Progenitor cell of endocrine pancreas (in vitro differentiated cells): ENCODE measurements at regions not wholly inside any gene's neighbourhood (a gene's known extent, or its start where the extent isn't known, plus 50 kb on each side); places are given as distances from the start of the nearest gene placed in this dataset.

Source experiments
- DNase-seq: peaks from one replicate; pipeline ENCODE4 v3.0.0; 2021; ENCODE audit warnings: low spot score; ENCODE audit not compliant: unreplicated experiment
- H3K27ac Mint-ChIP-seq: 2 replicates; pipeline ENCODE4 v1.8.0; 2021; ENCODE audit warnings: mild to moderate bottlenecking, moderate library complexity, mixed read lengths
- H3K27me3 Mint-ChIP-seq: 2 replicates; pipeline ENCODE4 v1.8.0; 2021; ENCODE audit warnings: mixed read lengths
- H3K36me3 Mint-ChIP-seq: 2 replicates; pipeline ENCODE4 v1.8.0; 2022; ENCODE audit warnings: mixed read lengths; ENCODE audit not compliant: insufficient read depth
- H3K4me1 Mint-ChIP-seq: 2 replicates; pipeline ENCODE4 v1.8.0; 2021; ENCODE audit warnings: low read depth, mixed read lengths
- H3K4me3 Mint-ChIP-seq: 2 replicates; pipeline ENCODE4 v1.8.0; 2021; ENCODE audit warnings: low read depth, mild to moderate bottlenecking, moderate library complexity, mixed read lengths
- H3K9me3 Mint-ChIP-seq: 2 replicates; pipeline ENCODE4 v1.8.0; 2021; ENCODE audit warnings: low read depth, mixed read lengths
- TF ChIP-seq, protein P1 (sequence below): fragments of 200-600 bp; sonication (generic); IDR thresholded peaks from one replicate; pipeline ENCODE4 v1.5.0; 2021; ENCODE audit warnings: antibody characterized with exemption, mild to moderate bottlenecking; ENCODE audit not compliant: unreplicated experiment

DNA sequence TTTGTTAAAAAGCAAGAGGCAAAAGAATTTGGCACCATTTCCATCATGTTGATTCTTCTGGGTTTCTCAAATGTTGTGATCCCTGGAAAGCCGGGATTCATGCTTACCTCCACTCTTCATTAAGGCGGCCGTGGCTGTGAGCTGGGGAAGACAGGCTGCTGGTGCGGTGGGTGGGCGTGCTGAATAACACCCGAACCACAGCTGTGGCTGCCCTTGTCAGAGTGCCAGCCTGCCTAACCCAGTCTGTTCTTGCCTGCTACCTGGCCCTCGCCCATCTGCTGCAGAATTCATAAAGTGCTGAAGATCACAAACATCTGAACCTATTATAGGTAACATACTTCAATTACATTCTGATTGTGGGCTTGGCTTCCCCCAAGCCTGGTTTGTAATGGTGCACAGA is 95.8 kb upstream of the RCN1 start:
- H3K27me3 Mint-ChIP-seq, result peaks cover 52% of the 10 kb centered on the region
- no peak for DNase-seq
- no peaks in the 10 kb centered on the region for H3K36me3 Mint-ChIP-seq
- no peaks in the 10 kb centered on the region for H3K4me1 Mint-ChIP-seq
- H3K4me3 Mint-ChIP-seq, result no peak overlapping the region
- TF ChIP-seq, protein P1, sequence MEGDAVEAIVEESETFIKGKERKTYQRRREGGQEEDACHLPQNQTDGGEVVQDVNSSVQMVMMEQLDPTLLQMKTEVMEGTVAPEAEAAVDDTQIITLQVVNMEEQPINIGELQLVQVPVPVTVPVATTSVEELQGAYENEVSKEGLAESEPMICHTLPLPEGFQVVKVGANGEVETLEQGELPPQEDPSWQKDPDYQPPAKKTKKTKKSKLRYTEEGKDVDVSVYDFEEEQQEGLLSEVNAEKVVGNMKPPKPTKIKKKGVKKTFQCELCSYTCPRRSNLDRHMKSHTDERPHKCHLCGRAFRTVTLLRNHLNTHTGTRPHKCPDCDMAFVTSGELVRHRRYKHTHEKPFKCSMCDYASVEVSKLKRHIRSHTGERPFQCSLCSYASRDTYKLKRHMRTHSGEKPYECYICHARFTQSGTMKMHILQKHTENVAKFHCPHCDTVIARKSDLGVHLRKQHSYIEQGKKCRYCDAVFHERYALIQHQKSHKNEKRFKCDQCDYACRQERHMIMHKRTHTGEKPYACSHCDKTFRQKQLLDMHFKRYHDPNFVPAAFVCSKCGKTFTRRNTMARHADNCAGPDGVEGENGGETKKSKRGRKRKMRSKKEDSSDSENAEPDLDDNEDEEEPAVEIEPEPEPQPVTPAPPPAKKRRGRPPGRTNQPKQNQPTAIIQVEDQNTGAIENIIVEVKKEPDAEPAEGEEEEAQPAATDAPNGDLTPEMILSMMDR, result no peak
- H3K27ac Mint-ChIP-seq, result no peak overlapping the region
- no peaks in the 10 kb centered on the region for H3K9me3 Mint-ChIP-seq

DNA sequence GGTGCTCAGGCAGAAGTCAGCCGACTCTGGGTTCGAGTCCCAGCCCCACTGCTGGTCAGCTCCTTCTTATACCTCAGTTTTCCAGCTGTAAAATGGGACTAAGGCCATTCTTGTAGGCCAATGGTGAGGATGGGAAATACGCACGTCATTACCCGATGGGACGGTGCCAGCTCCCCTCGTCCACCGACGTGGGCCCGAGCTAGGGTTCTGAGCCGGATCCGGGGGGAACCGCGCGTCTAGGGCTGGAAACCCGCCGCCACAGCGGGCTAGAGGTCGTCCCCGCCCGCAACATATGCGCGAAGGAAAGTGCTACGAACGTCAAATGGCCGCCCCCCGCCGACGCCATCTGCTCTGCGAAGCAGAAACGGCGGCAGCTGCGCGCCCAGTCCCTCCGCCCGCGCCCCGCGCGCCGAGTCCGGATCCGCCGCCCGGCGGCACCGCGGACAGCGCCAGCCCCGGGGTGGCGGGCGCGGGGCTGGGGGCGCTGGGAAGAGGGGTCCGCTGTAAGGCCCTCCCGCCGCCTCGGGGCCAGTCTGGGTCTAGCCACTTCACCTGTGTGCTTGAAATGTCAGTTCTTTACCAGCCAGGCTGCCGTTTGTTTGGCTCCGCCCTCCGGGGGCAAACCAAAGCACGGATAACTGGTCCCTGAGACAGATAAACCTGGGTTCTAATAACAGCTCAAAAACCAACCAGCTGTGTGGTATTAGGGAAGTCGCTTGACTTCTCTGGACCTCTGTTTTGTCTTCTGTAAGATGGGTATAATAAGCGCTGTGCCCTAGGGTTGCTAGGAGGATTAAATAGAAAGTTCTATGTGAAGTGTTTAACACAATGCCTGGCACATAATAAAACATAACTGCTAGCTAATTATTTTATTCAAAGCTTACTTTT is 103.5 kb upstream of the RCN1 start:
- H3K4me1 Mint-ChIP-seq, result no peaks in the 10 kb centered on the region
- TF ChIP-seq, protein P1, result no peak
- H3K9me3 Mint-ChIP-seq, result no peaks in the 10 kb centered on the region
- H3K27me3 Mint-ChIP-seq, result peaks cover 68% of the 10 kb centered on the region
- no peak overlapping the region for H3K27ac Mint-ChIP-seq
- no peaks in the 10 kb centered on the region for H3K36me3 Mint-ChIP-seq
- DNase-seq, result peak; percentile 16
- peak overlapping the region; percentile 25 for H3K4me3 Mint-ChIP-seq

DNA sequence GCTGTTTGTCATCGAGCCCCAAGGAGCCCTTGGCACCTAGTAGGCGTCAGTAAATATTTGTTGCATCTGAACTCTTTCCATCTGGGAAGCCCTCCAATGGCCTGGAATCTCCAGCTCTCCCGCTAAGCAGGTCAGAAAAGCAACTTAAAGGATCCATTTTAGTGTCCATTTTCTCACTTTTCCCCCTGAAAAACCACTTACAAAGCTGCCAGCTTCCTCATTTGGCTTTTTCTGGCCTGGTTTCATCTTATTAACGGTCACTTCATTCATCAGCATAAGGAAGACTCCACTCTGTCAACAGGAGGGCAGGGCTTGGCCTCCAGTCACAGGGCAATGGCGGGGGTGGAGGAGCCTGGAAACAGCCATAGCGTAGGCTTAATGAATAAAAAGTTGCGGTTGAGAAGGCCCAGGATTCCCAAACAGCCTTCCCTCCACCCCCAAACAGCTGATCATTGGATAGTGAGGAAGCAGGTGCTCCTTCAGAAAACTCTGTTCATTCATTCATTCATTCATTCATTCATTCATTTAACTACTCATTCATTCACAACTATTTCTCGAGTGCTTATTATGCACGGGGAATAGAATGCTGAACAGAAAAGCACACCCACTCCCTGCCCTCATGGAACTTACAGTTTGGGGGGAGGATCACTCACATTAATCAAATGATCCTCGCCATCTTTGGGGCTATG is 104.5 kb upstream of the RCN1 start:
- Mint-ChIP-seq H3K9me3 (no peaks in the 10 kb centered on the region), H3K27me3 (peaks cover 70% of the 10 kb centered on the region), H3K4me3 (peak overlapping the region; percentile 14), H3K27ac (no peak overlapping the region), H3K4me1 (no peaks in the 10 kb centered on the region), H3K36me3 (no peaks in the 10 kb centered on the region)
- TF ChIP-seq, protein P1, result no peak
- no peak for DNase-seq

DNA sequence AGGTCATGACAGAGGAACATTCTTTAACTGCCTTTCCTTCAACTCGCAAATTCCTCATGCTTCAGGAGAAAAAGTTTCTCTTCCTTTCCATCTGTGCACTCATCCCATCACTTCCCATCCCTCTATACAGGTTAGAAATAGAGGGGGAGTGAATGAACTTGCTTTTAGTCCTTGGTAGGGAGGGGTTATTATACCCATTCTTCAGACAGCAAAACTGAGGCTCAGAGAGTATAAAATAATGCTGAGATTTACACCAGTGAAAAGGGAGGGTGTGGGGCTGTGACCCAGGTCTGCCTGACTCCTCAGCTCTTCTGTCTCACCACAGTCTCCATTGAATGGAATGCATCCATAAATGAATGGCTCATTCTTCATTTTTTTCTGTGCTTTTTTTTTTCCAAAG is 109.4 kb upstream of the RCN1 start:
- no peak overlapping the region for H3K4me3 Mint-ChIP-seq
- no peaks in the 10 kb centered on the region for H3K9me3 Mint-ChIP-seq
- peaks cover 48% of the 10 kb centered on the region for H3K27me3 Mint-ChIP-seq

DNA sequence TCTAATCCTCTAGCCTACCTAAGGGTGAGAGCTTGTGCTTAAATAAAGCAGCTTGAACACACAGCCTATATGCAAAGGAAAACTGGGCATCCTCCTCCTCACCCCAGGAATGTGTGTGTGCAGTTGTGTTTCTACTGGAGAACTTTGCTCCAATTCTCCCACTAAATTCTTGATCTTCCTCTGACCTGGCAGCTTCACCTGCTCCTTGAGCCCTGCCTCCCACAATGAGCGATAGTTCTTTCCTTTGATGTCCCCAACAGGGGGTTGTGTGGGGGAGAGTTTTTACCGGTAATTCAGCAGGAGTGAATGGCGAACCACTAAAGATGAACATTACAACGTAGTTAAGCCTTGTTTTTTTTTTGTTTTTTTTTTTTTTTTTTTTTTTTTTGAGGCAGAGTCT is 113.5 kb upstream of the RCN1 start:
- H3K27me3 Mint-ChIP-seq, result peaks cover 29% of the 10 kb centered on the region
- no peaks in the 10 kb centered on the region for H3K4me1 Mint-ChIP-seq
- no peak overlapping the region for H3K27ac Mint-ChIP-seq
- no peaks in the 10 kb centered on the region for H3K9me3 Mint-ChIP-seq
- H3K4me3 Mint-ChIP-seq, result no peak overlapping the region
- TF ChIP-seq, protein P1, result no peak
- no peaks in the 10 kb centered on the region for H3K36me3 Mint-ChIP-seq
- no peak for DNase-seq

More for the DNA sequence above, 109.4 kb upstream of the RCN1 start:
- TF ChIP-seq, protein P1, result no peak
- H3K27ac Mint-ChIP-seq, result no peak overlapping the region
- no peak for DNase-seq
- no peaks in the 10 kb centered on the region for H3K4me1 Mint-ChIP-seq
- no peaks in the 10 kb centered on the region for H3K36me3 Mint-ChIP-seq
